Activated B cell treated with CpG ODN at 0.5 μM for 24 hours (primary cell): ENCODE measurements at regions not wholly inside any gene's neighbourhood (a gene's known extent, or its start where the extent isn't known, plus 50 kb on each side); places are given as distances from the start of the nearest gene placed in this dataset.

ENCODE experiments used
- ATAC-seq: fragments of 200-7000 bp; cut with Tn5 transposase; one replicate; pipeline ENCODE4 v1.10.0; 2021; ENCODE audit warnings: low read depth, mild to moderate bottlenecking, moderate library complexity
- CTCF ChIA-PET: fragments of 350-600 bp; sonication (Branson Sonifier 250); formaldehyde crosslinking; loops from one replicate; lab custom pipeline; 2021; ENCODE audit warnings: antibody characterized with exemption; lab: Charles Lee
- POLR2A ChIA-PET: fragments of 350-600 bp; sonication (Branson Sonifier 250); formaldehyde crosslinking; loops from one replicate; lab custom pipeline; 2021; ENCODE audit warnings: antibody characterized with exemption; lab: Charles Lee
- DNase-seq: peaks from one replicate; pipeline ENCODE4 v3.0.0; 2022
- H3K27ac Mint-ChIP-seq: one replicate; pipeline ENCODE4 v1.8.0; 2020; ENCODE audit warnings: mixed read lengths
- H3K27me3 Mint-ChIP-seq: one replicate; pipeline ENCODE4 v1.8.0; 2021; ENCODE audit warnings: mixed read lengths
- H3K36me3 Mint-ChIP-seq: one replicate; pipeline ENCODE4 v1.8.0; 2021; ENCODE audit warnings: low read depth, mixed read lengths
- H3K4me1 Mint-ChIP-seq: one replicate; pipeline ENCODE4 v1.8.0; 2021; ENCODE audit warnings: mixed read lengths
- H3K4me3 Mint-ChIP-seq: one replicate; pipeline ENCODE4 v1.8.0; 2020; ENCODE audit warnings: mild to moderate bottlenecking, mixed read lengths
- H3K9me3 Mint-ChIP-seq: one replicate; pipeline ENCODE4 v1.8.0; 2020; ENCODE audit warnings: mixed read lengths
- intact Hi-C: fragments of 100-400 bp; cut with micrococcal nuclease; formaldehyde crosslinking; loops from one replicate; pipeline ENCODE4 v1.15.1; 2024
- TF ChIP-seq, protein P1 (sequence below): fragments of 200-600 bp; IDR thresholded peaks from one replicate; pipeline ENCODE4 v1.8.0; 2022; ENCODE audit warnings: antibody characterized with exemption, mild to moderate bottlenecking

GRCh38 chr5:32961059-32961415 is 249.9 kb downstream of the NPR3 start:
- Mint-ChIP-seq H3K36me3 (no peaks in the 10 kb centered on the region), H3K27ac (no peak overlapping the region), H3K27me3 (no peaks in the 10 kb centered on the region), H3K9me3 (peaks cover 6% of the 10 kb centered on the region), H3K4me3 (no peak overlapping the region), H3K4me1 (no peaks in the 10 kb centered on the region)
- DNase-seq: no peak
- TF ChIP-seq, protein P1, sequence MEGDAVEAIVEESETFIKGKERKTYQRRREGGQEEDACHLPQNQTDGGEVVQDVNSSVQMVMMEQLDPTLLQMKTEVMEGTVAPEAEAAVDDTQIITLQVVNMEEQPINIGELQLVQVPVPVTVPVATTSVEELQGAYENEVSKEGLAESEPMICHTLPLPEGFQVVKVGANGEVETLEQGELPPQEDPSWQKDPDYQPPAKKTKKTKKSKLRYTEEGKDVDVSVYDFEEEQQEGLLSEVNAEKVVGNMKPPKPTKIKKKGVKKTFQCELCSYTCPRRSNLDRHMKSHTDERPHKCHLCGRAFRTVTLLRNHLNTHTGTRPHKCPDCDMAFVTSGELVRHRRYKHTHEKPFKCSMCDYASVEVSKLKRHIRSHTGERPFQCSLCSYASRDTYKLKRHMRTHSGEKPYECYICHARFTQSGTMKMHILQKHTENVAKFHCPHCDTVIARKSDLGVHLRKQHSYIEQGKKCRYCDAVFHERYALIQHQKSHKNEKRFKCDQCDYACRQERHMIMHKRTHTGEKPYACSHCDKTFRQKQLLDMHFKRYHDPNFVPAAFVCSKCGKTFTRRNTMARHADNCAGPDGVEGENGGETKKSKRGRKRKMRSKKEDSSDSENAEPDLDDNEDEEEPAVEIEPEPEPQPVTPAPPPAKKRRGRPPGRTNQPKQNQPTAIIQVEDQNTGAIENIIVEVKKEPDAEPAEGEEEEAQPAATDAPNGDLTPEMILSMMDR: no peak
- POLR2A ChIA-PET: no interaction called here
- CTCF ChIA-PET: no interaction called here
- ATAC-seq: no peak
- intact Hi-C loops: no loop called here

GRCh38 chr5:32964261-32964660 is 253.1 kb downstream of the NPR3 start:
- TF ChIP-seq, protein P1: no peak
- DNase-seq: no peak
- H3K4me1 Mint-ChIP-seq: no peaks in the 10 kb centered on the region
- no peak overlapping the region for H3K4me3 Mint-ChIP-seq
- H3K36me3 Mint-ChIP-seq: no peaks in the 10 kb centered on the region
- H3K27ac Mint-ChIP-seq: no peak overlapping the region
- no peaks in the 10 kb centered on the region for H3K27me3 Mint-ChIP-seq
- intact Hi-C loops: no loop called here
- CTCF ChIA-PET: no interaction called here
- POLR2A ChIA-PET: no interaction called here
- no peak for ATAC-seq
- H3K9me3 Mint-ChIP-seq: peaks cover 4% of the 10 kb centered on the region

GRCh38 chr5:32973646-32974045 is 262.5 kb downstream of the NPR3 start:
- POLR2A ChIA-PET: no interaction called here
- no peak for DNase-seq
- TF ChIP-seq, protein P1: no peak
- H3K36me3 Mint-ChIP-seq: no peaks in the 10 kb centered on the region
- H3K27ac Mint-ChIP-seq: no peak overlapping the region
- no peak overlapping the region for H3K4me3 Mint-ChIP-seq
- H3K27me3 Mint-ChIP-seq: no peaks in the 10 kb centered on the region
- CTCF ChIA-PET: no interaction called here
- ATAC-seq: no peak
- intact Hi-C loops: no loop called here
- no peaks in the 10 kb centered on the region for H3K4me1 Mint-ChIP-seq
- no peaks in the 10 kb centered on the region for H3K9me3 Mint-ChIP-seq

DNA sequence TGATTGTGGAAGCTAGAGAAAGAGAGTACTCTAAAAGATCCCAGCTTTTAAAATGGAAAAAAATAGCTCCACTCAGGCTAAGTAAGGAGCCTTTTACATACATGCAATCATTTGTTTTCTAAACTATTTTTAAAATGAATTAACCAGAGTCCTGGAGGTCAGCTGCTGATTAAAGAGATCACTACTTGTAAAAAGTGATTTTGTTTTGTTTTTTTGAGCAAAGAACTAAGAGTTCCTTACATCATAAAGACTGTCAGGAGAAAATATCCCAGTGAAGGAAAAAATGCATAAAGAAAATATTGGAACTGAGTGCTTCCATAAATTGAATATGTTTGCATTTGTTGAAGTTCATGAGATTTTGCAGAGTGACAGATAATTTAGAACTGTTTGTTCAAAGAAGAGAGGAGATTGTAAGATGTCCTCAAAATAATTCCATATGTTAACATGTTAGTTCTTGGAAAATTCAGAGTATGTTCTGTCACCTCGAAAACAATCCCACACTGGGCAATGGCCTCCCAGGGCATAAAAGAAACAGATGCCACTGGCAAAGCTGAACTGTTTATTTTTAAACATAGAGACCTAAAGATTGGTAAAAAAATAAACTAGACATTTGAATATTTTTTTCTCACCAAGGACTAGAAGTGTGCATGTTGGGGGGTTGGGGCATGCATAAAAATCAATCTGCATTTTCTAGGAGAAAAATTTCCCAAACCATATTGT is 264.7 kb downstream of the NPR3 start:
- TF ChIP-seq, protein P1: no peak
- no peaks in the 10 kb centered on the region for H3K27me3 Mint-ChIP-seq
- CTCF ChIA-PET: no interaction called here
- H3K4me1 Mint-ChIP-seq: no peaks in the 10 kb centered on the region
- intact Hi-C loops: no loop called here
- POLR2A ChIA-PET: no interaction called here
- H3K27ac Mint-ChIP-seq: no peak overlapping the region
- no peak overlapping the region for H3K4me3 Mint-ChIP-seq
- DNase-seq (no peak), ATAC-seq (no peak)
- peaks cover 6% of the 10 kb centered on the region for H3K9me3 Mint-ChIP-seq
- no peaks in the 10 kb centered on the region for H3K36me3 Mint-ChIP-seq

- CTCF ChIA-PET: no interaction called here
- Mint-ChIP-seq H3K27me3 (no peaks in the 10 kb centered on the region), H3K4me3 (no peak overlapping the region), H3K27ac (no peak overlapping the region), H3K36me3 (no peaks in the 10 kb centered on the region), H3K9me3 (peaks cover 12% of the 10 kb centered on the region), H3K4me1 (no peaks in the 10 kb centered on the region)
- POLR2A ChIA-PET: no interaction called here
- no peak for ATAC-seq
- TF ChIP-seq, protein P1: no peak
- DNase-seq: no peak
- intact Hi-C loops: no loop called here
Observed at GRCh38 chr5:32981061-32981460, 269.9 kb downstream of the NPR3 start.
